Right lobe of liver (tissue), 4 donors: ENCODE measurements at regions not wholly inside any gene's neighbourhood (a gene's known extent, or its start where the extent isn't known, plus 50 kb on each side); places are given as distances from the start of the nearest gene placed in this dataset.

ENCODE experiments used
- POLR2A ChIP-seq: fragments of 450-650 bp; IDR thresholded peaks from one replicate; pipeline ENCODE4 v1.6.1; 2017; ENCODE audit warnings: antibody characterized with exemption, mild to moderate bottlenecking
- TF ChIP-seq, protein P1 (sequence below), 4 donors: fragments of 200-600 bp in 3 of 4; fragments of 450-650 bp in 1 of 4; IDR thresholded peaks; one replicate each; pipeline versions ENCODE4 v1.5.1 to v1.8.0; 2016 to 2022; ENCODE audit warnings: antibody characterized with exemption in 4 of 4, mild to moderate bottlenecking in 2 of 4
- donor health status: DM: no; HTN: no; CAD: no.
- donor health status: DM: no; HTN: no; CAD: no.
- donor health status: DM: no; HTN: yes; CAD: no.

GRCh38 chr14:97395068-97395467 is 597.9 kb downstream of the VRK1 start:
- TF ChIP-seq, protein P1, sequence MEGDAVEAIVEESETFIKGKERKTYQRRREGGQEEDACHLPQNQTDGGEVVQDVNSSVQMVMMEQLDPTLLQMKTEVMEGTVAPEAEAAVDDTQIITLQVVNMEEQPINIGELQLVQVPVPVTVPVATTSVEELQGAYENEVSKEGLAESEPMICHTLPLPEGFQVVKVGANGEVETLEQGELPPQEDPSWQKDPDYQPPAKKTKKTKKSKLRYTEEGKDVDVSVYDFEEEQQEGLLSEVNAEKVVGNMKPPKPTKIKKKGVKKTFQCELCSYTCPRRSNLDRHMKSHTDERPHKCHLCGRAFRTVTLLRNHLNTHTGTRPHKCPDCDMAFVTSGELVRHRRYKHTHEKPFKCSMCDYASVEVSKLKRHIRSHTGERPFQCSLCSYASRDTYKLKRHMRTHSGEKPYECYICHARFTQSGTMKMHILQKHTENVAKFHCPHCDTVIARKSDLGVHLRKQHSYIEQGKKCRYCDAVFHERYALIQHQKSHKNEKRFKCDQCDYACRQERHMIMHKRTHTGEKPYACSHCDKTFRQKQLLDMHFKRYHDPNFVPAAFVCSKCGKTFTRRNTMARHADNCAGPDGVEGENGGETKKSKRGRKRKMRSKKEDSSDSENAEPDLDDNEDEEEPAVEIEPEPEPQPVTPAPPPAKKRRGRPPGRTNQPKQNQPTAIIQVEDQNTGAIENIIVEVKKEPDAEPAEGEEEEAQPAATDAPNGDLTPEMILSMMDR (IDR thresholded peaks at IDR 0.05) = no peak
- no peak for TF ChIP-seq POLR2A
